Ishikawa (cell line): ENCODE measurements at regions not wholly inside any gene's neighbourhood (a gene's known extent, or its start where the extent isn't known, plus 50 kb on each side); places are given as distances from the start of the nearest gene placed in this dataset.

Experiments
- EGR1 ChIP-seq: IDR thresholded peaks from 2 replicates; pipeline ENCODE4 v1.6.1; 2012
- EP300 ChIP-seq: IDR thresholded peaks from 2 replicates; pipeline ENCODE4 v1.6.1; 2012; ENCODE audit warnings: borderline replicate concordance
- NFIC ChIP-seq: IDR thresholded peaks from 2 replicates; pipeline ENCODE4 v1.6.1; 2012
- REST ChIP-seq: IDR thresholded peaks from 2 replicates; pipeline ENCODE4 v1.6.1; 2012; ENCODE audit warnings: low read depth, mild to moderate bottlenecking
- TAF1 ChIP-seq: IDR thresholded peaks from 2 replicates; pipeline ENCODE4 v1.6.1; 2012; ENCODE audit warnings: low read depth, mild to moderate bottlenecking
- TEAD4 ChIP-seq: IDR thresholded peaks from 2 replicates; pipeline ENCODE4 v1.6.1; 2012
- YY1 ChIP-seq: IDR thresholded peaks from 2 replicates; pipeline ENCODE4 v1.6.1; 2012; ENCODE audit warnings: low read depth

GRCh38 chr6:105476978-105477377 is 74.1 kb upstream of the PREP start:
- TF ChIP-seq NFIC (no peak), TEAD4 (no peak), YY1 (no peak), EGR1 (no peak), REST (no peak), TAF1 (no peak), EP300 (no peak)
